Activated naive CD8-positive, alpha-beta T cell (primary cell): ENCODE measurements at regions not wholly inside any gene's neighbourhood (a gene's known extent, or its start where the extent isn't known, plus 50 kb on each side); places are given as distances from the start of the nearest gene placed in this dataset.
"Not testable (repeated sequence)": the region's sequence is repeated elsewhere in the genome, so short reads cannot be mapped to it uniquely, and the experiment has no call there.

ENCODE experiments used
- H3K27ac Mint-ChIP-seq: one replicate; pipeline ENCODE4 v1.8.0; 2021; ENCODE audit warnings: mixed read lengths
- H3K27me3 Mint-ChIP-seq: one replicate; pipeline ENCODE4 v1.8.0; 2021; ENCODE audit warnings: mixed read lengths
- H3K36me3 Mint-ChIP-seq: one replicate; pipeline ENCODE4 v1.8.0; 2021; ENCODE audit warnings: mixed read lengths
- H3K4me1 Mint-ChIP-seq: one replicate; pipeline ENCODE4 v1.8.0; 2021; ENCODE audit warnings: low read depth, mixed read lengths
- H3K4me3 Mint-ChIP-seq: one replicate; pipeline ENCODE4 v1.8.0; 2021; ENCODE audit warnings: mild to moderate bottlenecking, mixed read lengths
- H3K9me3 Mint-ChIP-seq: one replicate; pipeline ENCODE4 v1.8.0; 2021; ENCODE audit warnings: low read depth, mixed read lengths

DNA sequence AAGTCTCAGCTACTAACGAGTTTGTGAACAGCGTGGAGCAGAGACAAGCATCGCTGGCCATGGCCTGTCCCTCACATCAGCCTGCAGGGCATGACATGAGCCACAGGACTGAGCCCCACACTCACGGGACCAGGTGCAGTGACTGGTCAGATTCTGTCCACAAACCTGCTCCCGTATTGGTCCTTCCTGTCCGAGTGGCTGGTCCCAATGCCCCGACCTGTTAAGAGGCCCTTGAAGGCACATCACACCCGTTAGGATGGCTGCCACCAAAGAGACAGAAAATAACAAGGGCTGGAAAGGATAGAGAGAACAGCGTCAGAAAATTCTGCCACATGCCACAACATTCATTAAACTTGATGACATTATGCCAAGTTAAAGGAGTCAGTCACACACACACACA, 403.2 kb upstream of the MYT1L start:
- Mint-ChIP-seq H3K36me3 (no peaks in the 10 kb centered on the region), H3K27me3 (no peaks in the 10 kb centered on the region), H3K4me1 (no peaks in the 10 kb centered on the region), H3K9me3 (no peaks in the 10 kb centered on the region), H3K27ac (no peak overlapping the region), H3K4me3 (no peak overlapping the region)

DNA sequence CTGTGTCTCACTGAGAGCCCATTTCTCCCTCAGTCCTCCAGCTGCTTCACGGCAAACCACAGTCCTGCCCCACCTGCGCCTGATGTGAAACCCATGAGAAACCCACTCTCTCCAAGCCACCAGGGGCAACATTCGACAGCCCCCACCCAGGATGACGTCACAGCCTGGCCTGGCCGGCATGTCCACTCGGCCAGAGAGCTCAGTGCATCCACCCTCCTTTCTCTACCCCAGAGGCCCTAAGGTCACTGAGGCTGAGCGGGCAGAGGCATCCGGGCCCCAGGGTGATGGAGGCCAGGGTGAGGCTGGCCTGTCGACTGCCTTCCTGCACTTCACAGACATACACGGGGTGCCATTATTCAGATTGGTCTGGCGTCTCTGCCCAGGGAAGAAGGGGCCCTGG, 402.7 kb upstream of the MYT1L start:
- no peak overlapping the region for H3K4me3 Mint-ChIP-seq
- no peaks in the 10 kb centered on the region for H3K9me3 Mint-ChIP-seq
- no peaks in the 10 kb centered on the region for H3K27me3 Mint-ChIP-seq
- no peak overlapping the region for H3K27ac Mint-ChIP-seq
- no peaks in the 10 kb centered on the region for H3K4me1 Mint-ChIP-seq
- H3K36me3 Mint-ChIP-seq = no peaks in the 10 kb centered on the region

DNA sequence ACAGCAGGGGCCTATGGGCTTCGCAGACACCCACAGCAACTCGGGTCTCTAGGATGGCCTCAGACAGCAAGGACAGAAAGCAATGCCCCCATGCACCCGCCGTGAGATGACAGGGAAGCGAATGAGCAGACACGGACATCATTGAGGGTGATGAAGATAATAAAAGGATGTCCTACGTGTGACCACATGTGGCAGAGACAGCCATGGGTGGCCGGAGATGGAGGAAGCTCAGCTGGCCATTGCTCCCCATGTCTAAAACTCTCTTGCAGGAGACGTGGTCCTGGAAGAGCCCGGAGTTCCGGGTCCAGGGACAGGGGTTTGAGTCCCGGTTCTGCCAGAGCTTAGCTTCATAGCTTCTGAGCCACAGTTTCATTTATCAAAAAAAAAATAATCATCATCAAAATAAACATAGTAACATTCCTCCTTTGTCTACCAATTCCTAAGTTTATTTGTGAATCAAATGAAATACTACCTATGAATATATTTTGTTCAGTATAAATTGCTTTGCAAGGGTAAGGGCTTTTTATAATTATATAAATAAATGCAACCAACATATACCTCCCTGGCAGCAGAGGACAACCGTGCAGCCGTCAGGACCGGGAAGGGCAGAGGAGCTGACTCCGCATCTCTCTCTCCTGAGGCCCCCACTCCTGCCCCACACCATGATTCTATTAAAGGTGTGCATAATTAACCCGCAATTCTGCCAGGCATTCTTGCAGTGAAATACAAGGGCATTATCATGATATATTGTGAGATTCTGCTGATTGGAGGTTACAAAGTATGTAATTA, 401.4 kb upstream of the MYT1L start:
- no peaks in the 10 kb centered on the region for H3K27me3 Mint-ChIP-seq
- H3K9me3 Mint-ChIP-seq = no peaks in the 10 kb centered on the region
- no peak overlapping the region for H3K4me3 Mint-ChIP-seq
- H3K36me3 Mint-ChIP-seq = no peaks in the 10 kb centered on the region
- no peak overlapping the region for H3K27ac Mint-ChIP-seq
- H3K4me1 Mint-ChIP-seq = no peaks in the 10 kb centered on the region

DNA sequence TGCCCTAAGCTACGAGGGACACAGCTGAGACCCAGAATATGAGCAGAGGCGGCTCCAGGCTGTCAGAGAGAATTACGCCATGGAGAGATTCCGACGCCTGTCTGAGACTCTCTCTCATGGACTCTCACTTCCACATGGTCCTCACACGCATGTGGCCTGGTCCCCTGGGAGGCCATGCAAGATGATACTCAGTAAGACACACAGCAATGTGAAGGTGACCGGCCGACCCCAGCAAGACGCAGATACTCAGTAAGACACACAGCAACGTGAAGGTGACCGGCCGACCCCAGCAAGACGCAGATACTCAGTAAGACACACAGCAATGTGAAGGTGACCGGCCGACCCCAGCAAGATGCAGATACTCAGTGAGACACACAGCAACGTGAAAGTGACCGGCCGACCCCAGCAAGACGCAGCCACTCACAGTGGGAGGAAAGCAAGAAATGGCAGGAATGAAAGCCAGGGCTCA, 400.8 kb upstream of the MYT1L start:
- H3K36me3 Mint-ChIP-seq = no peaks in the 10 kb centered on the region
- no peaks in the 10 kb centered on the region for H3K4me1 Mint-ChIP-seq
- no peak overlapping the region for H3K27ac Mint-ChIP-seq

DNA sequence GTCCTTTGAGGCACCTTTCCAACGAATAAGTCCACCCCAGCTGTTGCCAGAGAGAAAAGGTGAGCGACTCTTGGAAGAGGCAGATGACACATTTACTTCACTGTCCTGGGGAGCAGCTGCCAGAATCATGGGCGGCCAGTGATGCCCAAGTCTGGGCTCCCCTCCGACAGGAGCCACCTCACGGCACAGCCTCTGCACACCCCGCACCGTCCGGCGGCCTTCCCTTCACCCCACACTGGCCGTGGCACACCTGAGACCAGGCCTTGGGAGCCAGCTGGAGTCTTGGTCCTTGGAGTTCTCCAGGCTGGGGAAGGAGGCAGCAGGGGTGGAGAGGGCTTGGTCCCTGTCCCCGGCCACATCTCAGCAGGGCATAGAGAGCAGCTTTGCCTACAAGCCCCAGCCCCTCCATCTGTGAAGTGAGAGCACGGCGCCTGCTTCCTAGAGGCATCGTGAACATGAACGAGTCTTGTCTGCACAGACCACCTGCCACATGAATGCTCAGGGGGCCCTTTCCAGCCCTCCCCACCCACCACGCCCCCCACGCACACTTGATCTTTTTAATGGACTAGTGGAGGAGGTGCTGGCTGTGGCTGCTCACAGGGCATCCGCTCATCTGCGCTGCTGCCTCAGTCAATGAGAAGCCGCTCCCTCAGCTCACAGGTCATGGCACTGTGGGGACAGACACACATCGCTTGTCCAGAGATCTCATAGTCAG, 400.2 kb upstream of the MYT1L start:
- Mint-ChIP-seq H3K36me3 (no peaks in the 10 kb centered on the region), H3K27me3 (no peaks in the 10 kb centered on the region), H3K4me1 (no peaks in the 10 kb centered on the region), H3K9me3 (no peaks in the 10 kb centered on the region), H3K4me3 (no peak overlapping the region), H3K27ac (no peak overlapping the region)

More for the DNA sequence above, 400.8 kb upstream of the MYT1L start:
- H3K4me3 Mint-ChIP-seq = no peak overlapping the region
- H3K9me3 Mint-ChIP-seq = no peaks in the 10 kb centered on the region
- H3K27me3 Mint-ChIP-seq = no peaks in the 10 kb centered on the region

DNA sequence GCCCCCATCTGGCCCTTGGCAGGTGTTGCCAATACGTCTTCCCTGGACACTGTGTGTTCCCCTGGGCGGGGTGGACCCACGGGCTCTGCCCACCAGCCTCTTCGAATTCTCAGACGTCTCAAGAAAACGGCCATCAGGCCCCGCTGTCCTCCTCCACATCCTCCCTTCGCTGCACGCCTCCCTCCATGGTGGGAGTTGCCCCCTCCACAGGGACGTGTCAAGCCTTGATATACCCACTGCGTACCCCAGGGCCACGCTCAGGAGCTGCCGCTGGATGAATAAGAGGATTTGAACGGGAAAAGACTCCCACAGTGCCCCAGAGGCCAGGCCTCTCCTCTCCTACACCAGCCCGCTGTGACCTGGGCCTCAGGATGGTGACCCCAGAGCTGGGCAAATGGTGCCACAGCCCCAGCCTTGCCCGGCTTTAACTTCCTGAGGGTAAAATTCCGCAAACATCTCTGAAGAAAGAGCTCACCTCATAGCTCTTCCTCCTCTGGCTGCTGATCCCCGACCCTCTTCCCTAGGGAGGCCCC, 399.3 kb upstream of the MYT1L start:
- Mint-ChIP-seq H3K4me1 (no peaks in the 10 kb centered on the region), H3K36me3 (no peaks in the 10 kb centered on the region), H3K27me3 (no peaks in the 10 kb centered on the region), H3K9me3 (no peaks in the 10 kb centered on the region), H3K27ac (no peak overlapping the region), H3K4me3 (no peak overlapping the region)

DNA sequence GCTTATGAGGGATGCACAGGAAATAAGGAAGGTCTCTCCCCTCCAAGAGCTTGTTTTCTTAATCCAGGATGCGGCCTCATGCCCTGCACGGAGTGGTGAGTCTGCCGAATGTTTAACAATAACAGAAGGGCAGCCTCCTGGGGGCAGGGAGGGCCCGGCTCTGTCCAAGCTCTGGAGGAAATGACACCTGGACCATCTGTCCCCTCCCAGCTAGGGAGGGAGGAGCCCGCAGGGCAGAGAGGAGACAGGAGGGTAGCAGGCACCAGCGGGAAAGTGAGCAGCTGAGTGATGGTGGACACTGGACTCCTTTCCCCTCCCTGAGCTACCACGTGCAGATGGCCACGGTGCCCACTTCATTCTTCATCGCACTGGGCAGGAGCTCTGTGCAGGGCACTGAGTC, 398.2 kb upstream of the MYT1L start:
- H3K36me3 Mint-ChIP-seq = no peaks in the 10 kb centered on the region
- no peaks in the 10 kb centered on the region for H3K4me1 Mint-ChIP-seq
- no peak overlapping the region for H3K27ac Mint-ChIP-seq
- no peak overlapping the region for H3K4me3 Mint-ChIP-seq
- no peaks in the 10 kb centered on the region for H3K9me3 Mint-ChIP-seq
- no peaks in the 10 kb centered on the region for H3K27me3 Mint-ChIP-seq

DNA sequence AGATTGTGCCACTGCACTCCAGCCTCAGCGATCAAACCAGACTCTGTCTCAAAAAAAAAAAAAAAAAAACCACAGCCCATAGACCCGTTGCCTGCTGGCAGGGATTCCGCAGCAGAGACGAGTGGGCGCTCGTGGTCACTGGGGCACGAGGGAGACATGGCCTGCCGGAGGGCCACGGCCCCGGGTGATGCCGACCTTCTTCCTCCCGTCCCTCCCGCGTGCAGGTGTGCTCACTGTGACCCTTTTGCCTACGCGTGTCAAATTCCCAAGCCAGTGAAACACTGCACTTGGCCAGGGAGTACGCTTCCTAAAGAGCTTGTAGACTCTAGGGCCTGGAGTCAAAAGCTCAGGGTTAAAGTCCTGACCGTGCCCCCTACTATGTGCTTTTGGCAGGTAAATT, 397.6 kb upstream of the MYT1L start:
- Mint-ChIP-seq H3K9me3 (no peaks in the 10 kb centered on the region), H3K4me3 (no peak overlapping the region), H3K36me3 (no peaks in the 10 kb centered on the region), H3K27me3 (no peaks in the 10 kb centered on the region), H3K27ac (no peak overlapping the region), H3K4me1 (no peaks in the 10 kb centered on the region)

DNA sequence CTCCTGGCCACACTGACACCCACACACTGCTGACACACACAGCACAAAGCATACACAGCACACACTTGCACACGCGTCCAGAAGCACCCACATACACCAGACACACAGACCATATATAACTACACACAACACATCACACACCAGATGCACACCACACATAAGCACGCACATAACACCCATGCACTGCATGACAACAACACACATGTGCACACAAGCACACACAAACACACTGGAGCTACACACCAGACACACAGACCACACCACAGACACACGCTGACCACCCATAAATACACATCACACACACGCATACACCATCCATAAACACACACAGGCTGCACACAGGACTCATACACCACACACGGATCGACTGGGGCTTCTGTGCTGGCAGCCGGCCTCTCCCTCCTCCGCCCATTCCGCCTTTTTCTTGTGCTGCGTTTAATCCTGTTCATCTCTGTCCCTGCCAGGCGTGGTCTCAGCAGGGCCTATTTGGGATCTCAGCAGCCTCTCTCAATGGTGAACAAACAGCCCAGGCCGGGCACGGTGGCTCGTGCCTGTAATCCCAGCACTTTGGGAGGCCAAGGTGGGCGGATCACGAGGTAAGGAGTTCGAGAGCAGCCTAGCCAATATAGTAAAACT, 396.9 kb upstream of the MYT1L start:
- no peaks in the 10 kb centered on the region for H3K9me3 Mint-ChIP-seq
- no peaks in the 10 kb centered on the region for H3K36me3 Mint-ChIP-seq
- H3K27ac Mint-ChIP-seq = no peak overlapping the region
- no peak overlapping the region for H3K4me3 Mint-ChIP-seq
- no peaks in the 10 kb centered on the region for H3K27me3 Mint-ChIP-seq
- no peaks in the 10 kb centered on the region for H3K4me1 Mint-ChIP-seq

DNA sequence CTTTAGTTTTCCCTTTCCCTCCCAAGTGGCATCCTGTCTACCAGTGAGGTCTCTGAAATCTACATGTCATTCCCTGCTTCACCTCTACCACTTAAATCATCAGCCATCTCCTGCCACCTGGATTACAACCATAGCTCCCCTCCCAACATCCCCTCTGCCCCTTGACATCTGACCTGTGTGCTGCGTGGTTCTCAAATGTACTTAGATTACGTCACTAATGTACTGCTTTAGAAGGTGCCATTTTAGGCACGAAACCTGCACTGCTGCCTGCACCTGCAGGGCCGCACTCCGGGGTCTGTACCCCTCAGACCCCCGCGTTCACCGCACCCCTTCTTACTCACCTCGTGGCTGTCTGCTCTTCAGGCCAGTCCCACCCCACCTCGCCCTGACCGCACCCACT, 395.1 kb upstream of the MYT1L start:
- Mint-ChIP-seq H3K27me3 (no peaks in the 10 kb centered on the region), H3K27ac (no peak overlapping the region), H3K36me3 (no peaks in the 10 kb centered on the region), H3K4me3 (no peak overlapping the region), H3K9me3 (no peaks in the 10 kb centered on the region), H3K4me1 (no peaks in the 10 kb centered on the region)

DNA sequence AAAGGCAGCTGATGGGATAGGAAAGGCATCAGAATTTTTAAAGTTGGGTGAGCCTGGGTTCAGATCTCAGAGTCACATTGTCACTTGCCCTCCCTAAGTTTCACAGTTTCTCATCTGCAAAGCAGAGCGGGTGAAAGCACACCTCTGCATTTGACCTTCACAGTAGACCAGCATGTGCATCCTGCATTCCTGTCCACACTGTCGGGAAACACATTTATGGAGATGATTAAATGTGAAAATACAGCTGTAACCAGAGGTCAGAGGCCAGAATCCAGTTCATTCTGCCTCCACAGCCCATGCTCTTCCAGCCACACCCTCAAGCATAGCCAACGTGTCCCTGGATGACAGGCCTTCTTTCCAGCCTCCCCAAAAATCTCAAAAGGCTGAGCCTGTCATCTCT, 392.0 kb upstream of the MYT1L start:
- Mint-ChIP-seq H3K4me1 (no peaks in the 10 kb centered on the region), H3K36me3 (no peaks in the 10 kb centered on the region), H3K27ac (no peak overlapping the region), H3K9me3 (no peaks in the 10 kb centered on the region), H3K4me3 (no peak overlapping the region), H3K27me3 (no peaks in the 10 kb centered on the region)

DNA sequence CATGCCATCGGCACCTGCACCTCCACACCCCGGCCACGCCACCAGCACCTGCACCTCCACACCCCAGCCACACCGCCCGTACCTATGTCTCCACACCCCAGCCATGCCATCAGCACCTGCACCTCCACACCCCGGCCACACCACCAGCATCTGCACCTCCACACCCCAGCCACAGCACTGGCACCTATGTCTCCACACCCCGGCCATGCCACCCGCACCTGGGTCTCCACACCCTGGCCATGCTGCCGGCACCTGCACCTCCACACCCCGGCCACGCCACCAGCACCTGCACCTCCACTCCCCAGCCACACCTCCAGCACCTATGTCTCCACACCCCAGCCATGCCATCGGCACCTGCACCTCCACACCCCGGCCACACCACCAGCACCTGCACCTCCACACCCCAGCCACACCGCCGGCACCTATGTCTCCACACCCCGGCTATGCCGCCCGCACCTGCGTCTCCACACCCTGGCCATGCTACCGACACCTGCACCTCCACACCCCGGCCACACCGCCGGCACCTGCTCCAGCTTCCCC, 390.3 kb upstream of the MYT1L start:
- no peak overlapping the region for H3K4me3 Mint-ChIP-seq
- no peaks in the 10 kb centered on the region for H3K4me1 Mint-ChIP-seq
- H3K9me3 Mint-ChIP-seq = no peaks in the 10 kb centered on the region
- no peaks in the 10 kb centered on the region for H3K36me3 Mint-ChIP-seq
- H3K27me3 Mint-ChIP-seq = no peaks in the 10 kb centered on the region
- H3K27ac Mint-ChIP-seq = no peak overlapping the region

DNA sequence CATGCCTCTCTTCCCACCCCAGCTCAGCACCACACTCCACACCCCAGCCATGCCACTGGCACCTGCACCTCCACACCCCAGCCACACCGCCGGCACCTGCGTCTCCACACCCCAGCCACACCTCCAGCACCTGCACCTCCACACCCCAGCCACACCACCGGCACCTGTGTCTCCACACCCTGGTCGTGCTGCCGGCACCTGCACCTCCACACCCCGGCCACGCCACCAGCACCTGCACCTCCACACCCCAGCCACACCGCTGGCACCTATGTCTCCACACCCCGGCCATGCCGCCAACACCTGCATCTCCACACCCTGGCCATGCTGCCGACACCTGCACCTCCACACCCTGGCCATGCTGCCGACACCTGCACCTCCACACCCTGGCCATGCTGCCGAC, 389.7 kb upstream of the MYT1L start:
- H3K27ac Mint-ChIP-seq, H3K4me3 Mint-ChIP-seq, H3K27me3 Mint-ChIP-seq, H3K4me1 Mint-ChIP-seq, H3K9me3 Mint-ChIP-seq, H3K36me3 Mint-ChIP-seq: not testable (repeated sequence)

DNA sequence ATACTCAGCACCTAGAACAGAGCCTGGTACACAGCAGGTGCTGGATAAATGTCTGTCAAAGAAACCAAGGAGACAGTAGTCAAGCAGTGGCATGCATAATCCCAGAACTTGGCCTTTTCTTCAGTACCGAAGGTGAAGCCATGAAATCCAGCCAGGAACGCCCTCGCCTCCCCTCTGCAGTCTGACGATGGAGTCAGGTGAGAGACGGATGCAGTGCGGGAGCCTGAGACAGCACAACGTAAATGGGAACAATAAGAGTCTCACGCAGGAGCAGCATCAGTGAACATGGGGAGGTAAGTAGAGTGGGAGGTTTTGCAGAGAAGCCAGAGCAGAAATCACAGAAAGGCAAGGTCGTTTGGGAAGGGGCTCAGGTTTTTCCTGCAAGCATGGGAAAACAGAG, 389.3 kb upstream of the MYT1L start:
- Mint-ChIP-seq H3K36me3 (no peaks in the 10 kb centered on the region), H3K9me3 (no peaks in the 10 kb centered on the region), H3K27ac (no peak overlapping the region), H3K27me3 (peaks cover 4% of the 10 kb centered on the region), H3K4me1 (no peaks in the 10 kb centered on the region), H3K4me3 (no peak overlapping the region)

DNA sequence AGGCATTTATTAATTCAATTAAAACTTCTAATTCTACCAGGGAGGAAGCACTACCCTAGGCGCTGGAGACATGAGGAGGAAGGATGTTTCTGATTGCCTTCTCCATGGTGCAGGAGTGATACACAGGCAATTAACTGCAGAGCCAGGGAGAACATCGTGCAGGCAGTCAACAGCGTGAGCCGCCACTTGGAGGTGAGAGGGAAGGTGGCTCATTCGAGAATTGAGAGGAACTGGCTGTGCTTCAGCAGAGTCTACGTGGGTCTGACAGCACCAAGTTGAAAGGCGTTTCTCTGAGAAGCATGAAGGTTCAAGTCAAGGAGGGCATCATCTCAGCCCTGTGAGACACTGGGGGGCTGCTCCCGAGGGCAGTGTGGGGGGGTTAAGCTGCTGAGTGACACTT, 388.7 kb upstream of the MYT1L start:
- H3K27me3 Mint-ChIP-seq = peaks cover 4% of the 10 kb centered on the region
- H3K4me3 Mint-ChIP-seq = no peak overlapping the region
- H3K27ac Mint-ChIP-seq = no peak overlapping the region
- no peaks in the 10 kb centered on the region for H3K9me3 Mint-ChIP-seq
- H3K36me3 Mint-ChIP-seq = no peaks in the 10 kb centered on the region
- no peaks in the 10 kb centered on the region for H3K4me1 Mint-ChIP-seq
